ENCODE measurements at regions not wholly inside any gene's neighbourhood (a gene's known extent, or its start where the extent isn't known, plus 50 kb on each side); places are given as distances from the start of the nearest gene placed in this dataset.

- no peak for TF ChIP-seq CTCF (IDR thresholded peaks at IDR 0.05 in 4 of 5, conservative IDR thresholded peaks at IDR 0.05 in 1 of 5)
- no peak for TF ChIP-seq POLR2A (IDR thresholded peaks at IDR 0.05)
These were observed 139.5 kb downstream of the ZNF326 start for GRCh38 chr1:90134175-90134955.
